SK-N-SH (cell line): ENCODE measurements at regions not wholly inside any gene's neighbourhood (a gene's known extent, or its start where the extent isn't known, plus 50 kb on each side); places are given as distances from the start of the nearest gene placed in this dataset.

ENCODE experiments used
- CTCF ChIP-seq: fragments of 200-600 bp; sonication (generic); IDR thresholded peaks from 2 replicates; pipeline ENCODE4 v1.6.1; 2017; ENCODE audit warnings: antibody characterized with exemption, mild to moderate bottlenecking, moderate library complexity
- EP300 ChIP-seq, 2 experiments: IDR thresholded peaks; 2 replicates each; pipeline versions ENCODE4 v1.4.0 to v1.6.1; 2012; ENCODE audit warnings: borderline replicate concordance in 1 of 2, low read depth in 1 of 2, low read length in 1 of 2
- GABPA ChIP-seq: IDR thresholded peaks from 2 replicates; pipeline ENCODE4 v1.4.0; 2012; ENCODE audit warnings: low read depth, mild to moderate bottlenecking
- JUND ChIP-seq: IDR thresholded peaks from 2 replicates; pipeline ENCODE4 v1.4.0; 2012
- POLR2AphosphoS5 ChIP-seq: IDR thresholded peaks from 2 replicates; pipeline ENCODE4 v1.6.1; 2012; ENCODE audit warnings: low read depth, low read length
- REST ChIP-seq: IDR thresholded peaks from 2 replicates; pipeline ENCODE4 v1.6.1; 2012; ENCODE audit warnings: mild to moderate bottlenecking, low read depth, low read length, moderate library complexity
- SMC3 ChIP-seq: IDR thresholded peaks from 2 replicates; pipeline ENCODE4 v1.6.1; 2012; ENCODE audit warnings: low read depth, low read length, improper control_type of control experiment
- TAF1 ChIP-seq: IDR thresholded peaks from 2 replicates; pipeline ENCODE4 v1.6.1; 2012; ENCODE audit warnings: low read depth, mild to moderate bottlenecking, low read length, moderate library complexity, borderline replicate concordance
- TCF12 ChIP-seq: IDR thresholded peaks from 2 replicates; pipeline ENCODE4 v1.4.0; 2012
- TEAD4 ChIP-seq: IDR thresholded peaks from 2 replicates; pipeline ENCODE4 v1.4.0; 2012; ENCODE audit warnings: mild to moderate bottlenecking, borderline replicate concordance; ENCODE audit not compliant: insufficient read depth
- USF1 ChIP-seq: IDR thresholded peaks from 2 replicates; pipeline ENCODE4 v1.4.0; 2012; ENCODE audit warnings: low read depth, borderline replicate concordance

- TF ChIP-seq CTCF (no peak), TCF12 (no peak), POLR2AphosphoS5 (no peak), REST (no peak), EP300 (IDR thresholded peaks at IDR 0.05; ENCODE audit: borderline replicate concordance in 1 of 2, low read depth in 1 of 2, low read length in 1 of 2) (no peak), JUND (no peak), USF1 (no peak), TAF1 (no peak), TEAD4 (no peak), GABPA (no peak), SMC3 (no peak)
Measured at GRCh38 chr11:38517991-38518390, 1920.0 kb upstream of the RAG2 start.
